ENCODE measurements at regions not wholly inside any gene's neighbourhood (a gene's known extent, or its start where the extent isn't known, plus 50 kb on each side); places are given as distances from the start of the nearest gene placed in this dataset.

- H3K27me3 ChIP-seq (ENCODE audit: insufficient read depth, low read length, poor library complexity, severe bottlenecking): no peaks in the 10 kb centered on the region
- H3K4me1 ChIP-seq (ENCODE audit: insufficient read depth, low read length, poor library complexity, severe bottlenecking): no peaks in the 10 kb centered on the region
- no peaks in the 10 kb centered on the region for H3K9me2 ChIP-seq (replicated peaks; ENCODE audit: low read depth, low read length)
- H3K9ac ChIP-seq (ENCODE audit: low read depth, low read length, poor library complexity, severe bottlenecking): no peak overlapping the region
- no peak overlapping the region for H3K4me3 ChIP-seq (ENCODE audit: low read length, poor library complexity, severe bottlenecking)
- H3K4me2 ChIP-seq (ENCODE audit: low read depth, low read length, poor library complexity, severe bottlenecking): no peak overlapping the region
- no peaks in the 10 kb centered on the region for H3K79me2 ChIP-seq (ENCODE audit: insufficient read depth, low read length)
- 0 out of 2 replicates have a peak, but pooled peaks have one; percentile 23 for TF ChIP-seq CTCF (conservative IDR thresholded peaks at IDR 0.05; ENCODE audit: low read length)
- no peak for TF ChIP-seq EZH2phosphoT487 (IDR thresholded peaks at IDR 0.05; ENCODE audit: borderline replicate concordance)
- no peaks in the 10 kb centered on the region for H4K20me1 ChIP-seq (ENCODE audit: insufficient read depth, low read length, poor library complexity, severe bottlenecking)
- no peaks in the 10 kb centered on the region for H3K9me3 ChIP-seq (ENCODE audit: insufficient read depth, low read depth, low read length)
- no peaks in the 10 kb centered on the region for H3F3A ChIP-seq (ENCODE audit: low read depth)
- no peaks in the 10 kb centered on the region for H3K36me3 ChIP-seq (ENCODE audit: insufficient read depth, low read length)
- no peak overlapping the region for H2AFZ ChIP-seq (ENCODE audit: low read length)
These were observed 105.4 kb downstream of the TTC8 start for GRCh38 chr14:88929656-88930436.

GRCh38 chr14:88931321-88932110, 107.1 kb downstream of the TTC8 start:
- no peaks in the 10 kb centered on the region for H3F3A ChIP-seq (ENCODE audit: low read depth)

GRCh38 chr14:88933191-88933590, 108.7 kb downstream of the TTC8 start:
- Histone ChIP-seq H3K9ac (ENCODE audit: low read depth, low read length, poor library complexity, severe bottlenecking) (no peak overlapping the region), H3K79me2 (ENCODE audit: insufficient read depth, low read length) (no peaks in the 10 kb centered on the region), H3K9me2 (replicated peaks; ENCODE audit: low read depth, low read length) (no peaks in the 10 kb centered on the region), H3K4me2 (ENCODE audit: low read depth, low read length, poor library complexity, severe bottlenecking) (no peak overlapping the region), H3K4me1 (ENCODE audit: insufficient read depth, low read length, poor library complexity, severe bottlenecking) (no peaks in the 10 kb centered on the region), H3K27me3 (ENCODE audit: insufficient read depth, low read length, poor library complexity, severe bottlenecking) (no peaks in the 10 kb centered on the region), H4K20me1 (ENCODE audit: insufficient read depth, low read length, poor library complexity, severe bottlenecking) (no peaks in the 10 kb centered on the region), H3K36me3 (ENCODE audit: insufficient read depth, low read length) (no peaks in the 10 kb centered on the region), H2AFZ (ENCODE audit: low read length) (no peak overlapping the region), H3K4me3 (ENCODE audit: low read length, poor library complexity, severe bottlenecking) (no peak overlapping the region), H3F3A (ENCODE audit: low read depth) (no peaks in the 10 kb centered on the region), H3K9me3 (ENCODE audit: insufficient read depth, low read depth, low read length) (no peaks in the 10 kb centered on the region)
- no peak for TF ChIP-seq CTCF (conservative IDR thresholded peaks at IDR 0.05; ENCODE audit: low read length)
- no peak for TF ChIP-seq EZH2phosphoT487 (IDR thresholded peaks at IDR 0.05; ENCODE audit: borderline replicate concordance)

More at GRCh38 chr14:88931321-88932110, 107.1 kb downstream of the TTC8 start:
- H3K9ac ChIP-seq (ENCODE audit: low read depth, low read length, poor library complexity, severe bottlenecking): no peak overlapping the region
- TF ChIP-seq CTCF (conservative IDR thresholded peaks at IDR 0.05; ENCODE audit: low read length): no peak
- no peak overlapping the region for H3K4me2 ChIP-seq (ENCODE audit: low read depth, low read length, poor library complexity, severe bottlenecking)
- H2AFZ ChIP-seq (ENCODE audit: low read length): no peak overlapping the region
- H3K36me3 ChIP-seq (ENCODE audit: insufficient read depth, low read length): no peaks in the 10 kb centered on the region
- H3K79me2 ChIP-seq (ENCODE audit: insufficient read depth, low read length): no peaks in the 10 kb centered on the region
- no peaks in the 10 kb centered on the region for H3K4me1 ChIP-seq (ENCODE audit: insufficient read depth, low read length, poor library complexity, severe bottlenecking)
- H4K20me1 ChIP-seq (ENCODE audit: insufficient read depth, low read length, poor library complexity, severe bottlenecking): no peaks in the 10 kb centered on the region
- no peaks in the 10 kb centered on the region for H3K9me3 ChIP-seq (ENCODE audit: insufficient read depth, low read depth, low read length)
- no peaks in the 10 kb centered on the region for H3K9me2 ChIP-seq (replicated peaks; ENCODE audit: low read depth, low read length)
- H3K27me3 ChIP-seq (ENCODE audit: insufficient read depth, low read length, poor library complexity, severe bottlenecking): no peaks in the 10 kb centered on the region
- no peak overlapping the region for H3K4me3 ChIP-seq (ENCODE audit: low read length, poor library complexity, severe bottlenecking)
